ENCODE measurements at regions not wholly inside any gene's neighbourhood (a gene's known extent, or its start where the extent isn't known, plus 50 kb on each side); places are given as distances from the start of the nearest gene placed in this dataset.

GRCh38 chr1:198087831-198088230, 69.0 kb upstream of the NEK7 start:
- Histone ChIP-seq H3K4me1 (ENCODE audit: control insufficient read depth in 1 of 2, insufficient read depth in 2 of 2, low read length in 2 of 2) (no peaks in the 10 kb centered on the region), H2AFZ (ENCODE audit: low read depth, low read length, poor library complexity, severe bottlenecking) (peak overlapping the region; percentile 19), H3K4me2 (ENCODE audit: low read length) (no peak overlapping the region), H4K20me1 (ENCODE audit: insufficient read depth) (no peaks in the 10 kb centered on the region), H3K27ac (ENCODE audit: low read depth, low read length) (no peak overlapping the region), H3K36me3 (ENCODE audit: control insufficient read depth in 1 of 2, insufficient read depth in 2 of 2, low read length in 2 of 2) (no peaks in the 10 kb centered on the region), H3K9me2 (ENCODE audit: insufficient read depth) (no peaks in the 10 kb centered on the region), H3K9me3 (ENCODE audit: control insufficient read depth in 1 of 2, insufficient read depth in 1 of 2, low read depth in 1 of 2, low read length in 2 of 2) (no peaks in the 10 kb centered on the region), H3K4me3 (replicated peaks in 1 of 2; ENCODE audit: low read depth in 1 of 2, low read length in 2 of 2) (no peak overlapping the region), H3K79me2 (ENCODE audit: insufficient read depth, low read length) (no peaks in the 10 kb centered on the region), H3K27me3 (ENCODE audit: insufficient read depth, low read length) (no peaks in the 10 kb centered on the region), H3K9ac (ENCODE audit: low read length) (no peak overlapping the region)
- ChIA-PET POLR2A (no interaction called here), RAD21 (ENCODE audit: low non-redundant PET in 1 of 2, low total read pairs in 2 of 2, uncharacterized antibody in 2 of 2, unreplicated experiment in 2 of 2) (no interaction called here), CTCF (interaction anchor here (0.7 to 1.5 kb wide), 4 partner anchors 29 to 598 kb away, joined by 3 to 8 read pairs (median 3); no protein-coding TSS in a partner anchor)
- intact Hi-C loops (cut with micrococcal nuclease), result loop anchor here (1.0 to 5.0 kb wide), 3 partner anchors 271 to 599 kb away; no protein-coding TSS in a partner anchor
- ATAC-seq (no peak), DNase-seq (ENCODE audit: low read depth, low spot score) (no peak)
- no TSS peak for BruUV-seq (replicated peaks)
- TF ChIP-seq RAD21 (IDR thresholded peaks at IDR 0.05; ENCODE audit: low read depth) (no peak), TCF7L2 (IDR thresholded peaks at IDR 0.05; ENCODE audit: borderline replicate concordance, extremely low read depth, insufficient read depth, insufficient read length) (no peak), CBX3 (IDR thresholded peaks at IDR 0.05; ENCODE audit: low read depth) (no peak), FOSL1 (IDR thresholded peaks at IDR 0.05; ENCODE audit: low read depth) (no peak), ZBTB33 (IDR thresholded peaks at IDR 0.05; ENCODE audit: extremely low read depth, insufficient replicate concordance, low read length) (no peak), CTCF (IDR thresholded peaks at IDR 0.05 in 2 of 3, conservative IDR thresholded peaks at IDR 0.05 in 1 of 3; ENCODE audit: borderline replicate concordance in 1 of 3, insufficient read depth in 1 of 3, low read depth in 2 of 3, low read length in 2 of 3) (no peak), ZNF274 (IDR thresholded peaks at IDR 0.05; ENCODE audit: low read depth, low read length) (no peak), EZH2phosphoT487 (IDR thresholded peaks at IDR 0.05; ENCODE audit: borderline replicate concordance) (no peak), ELF1 (IDR thresholded peaks at IDR 0.05; ENCODE audit: borderline replicate concordance, low read depth) (no peak), SRF (IDR thresholded peaks at IDR 0.05; ENCODE audit: low read depth) (no peak)
